C4-2B (cell line): ENCODE measurements at regions not wholly inside any gene's neighbourhood (a gene's known extent, or its start where the extent isn't known, plus 50 kb on each side); places are given as distances from the start of the nearest gene placed in this dataset.

ENCODE experiments used
- ZFX ChIP-seq: fragments of 450-650 bp; IDR thresholded peaks from 2 replicates; pipeline ENCODE4 v1.6.1; 2017
- TF ChIP-seq, protein P1 (sequence below): fragments of 450-650 bp; conservative IDR thresholded peaks from 2 replicates; pipeline ENCODE4 v1.5.1; 2017; ENCODE audit warnings: mild to moderate bottlenecking

DNA sequence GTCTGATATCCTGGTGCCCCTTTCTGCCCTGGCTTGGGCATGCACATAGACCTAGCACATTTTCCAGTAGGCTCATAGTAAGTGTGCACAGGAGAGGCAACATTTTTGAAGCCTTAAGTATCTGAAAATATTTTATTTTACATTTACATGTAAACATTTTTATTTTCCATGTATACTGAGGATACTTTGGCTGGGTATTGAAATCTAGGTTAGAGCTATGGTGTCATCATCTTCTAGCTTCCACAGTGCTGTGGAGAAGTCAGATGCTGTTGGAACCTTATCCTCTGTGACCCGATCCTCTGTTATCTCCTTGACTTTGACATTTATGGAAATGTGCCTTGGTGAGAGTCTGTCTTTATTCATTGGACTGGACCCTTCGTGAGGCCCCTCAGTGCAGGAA lies 74.1 kb downstream of the PLXNA1 start:
- TF ChIP-seq, protein P1, sequence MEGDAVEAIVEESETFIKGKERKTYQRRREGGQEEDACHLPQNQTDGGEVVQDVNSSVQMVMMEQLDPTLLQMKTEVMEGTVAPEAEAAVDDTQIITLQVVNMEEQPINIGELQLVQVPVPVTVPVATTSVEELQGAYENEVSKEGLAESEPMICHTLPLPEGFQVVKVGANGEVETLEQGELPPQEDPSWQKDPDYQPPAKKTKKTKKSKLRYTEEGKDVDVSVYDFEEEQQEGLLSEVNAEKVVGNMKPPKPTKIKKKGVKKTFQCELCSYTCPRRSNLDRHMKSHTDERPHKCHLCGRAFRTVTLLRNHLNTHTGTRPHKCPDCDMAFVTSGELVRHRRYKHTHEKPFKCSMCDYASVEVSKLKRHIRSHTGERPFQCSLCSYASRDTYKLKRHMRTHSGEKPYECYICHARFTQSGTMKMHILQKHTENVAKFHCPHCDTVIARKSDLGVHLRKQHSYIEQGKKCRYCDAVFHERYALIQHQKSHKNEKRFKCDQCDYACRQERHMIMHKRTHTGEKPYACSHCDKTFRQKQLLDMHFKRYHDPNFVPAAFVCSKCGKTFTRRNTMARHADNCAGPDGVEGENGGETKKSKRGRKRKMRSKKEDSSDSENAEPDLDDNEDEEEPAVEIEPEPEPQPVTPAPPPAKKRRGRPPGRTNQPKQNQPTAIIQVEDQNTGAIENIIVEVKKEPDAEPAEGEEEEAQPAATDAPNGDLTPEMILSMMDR = no peak
- TF ChIP-seq ZFX = no peak
